Uterus (tissue), 3 donors: ENCODE measurements at regions not wholly inside any gene's neighbourhood (a gene's known extent, or its start where the extent isn't known, plus 50 kb on each side); places are given as distances from the start of the nearest gene placed in this dataset.

Experiments used
- DNase-seq, 2 donors: peaks; one replicate each; pipeline ENCODE4 v3.0.0-alpha.2; 2019 to 2020
- H3K27ac ChIP-seq, 2 donors: fragments of 200-600 bp; sonication (generic); 1 replicate in 1 of 2; 2 replicates in 1 of 2; pipeline ENCODE4 v1.5.1; 2016 to 2018
- H3K27me3 ChIP-seq, 2 donors: fragments of 200-600 bp; sonication (generic); one replicate each; pipeline ENCODE4 v1.5.1; 2018 to 2019; ENCODE audit warnings: control low read depth in 1 of 2
- H3K36me3 ChIP-seq, 2 donors: fragments of 200-600 bp; sonication (generic); one replicate each; pipeline ENCODE4 v1.5.1; 2019; ENCODE audit warnings: control low read depth in 1 of 2
- H3K4me1 ChIP-seq, 2 donors: fragments of 200-600 bp; sonication (generic); one replicate each; pipeline ENCODE4 v1.5.1; 2018 to 2019; ENCODE audit warnings: control low read depth in 1 of 2
- H3K4me3 ChIP-seq, 2 donors: fragments of 200-600 bp; sonication (generic); 1 replicate in 1 of 2; 2 replicates in 1 of 2; pipeline ENCODE4 v1.5.1; 2018 to 2019; ENCODE audit warnings: mild to moderate bottlenecking in 1 of 2
- H3K9me3 ChIP-seq, 2 donors: fragments of 200-600 bp; sonication (generic); one replicate each; pipeline ENCODE4 v1.5.1; 2019; ENCODE audit warnings: control low read depth in 1 of 2
- CTCF ChIP-seq, 4 experiments: fragments of 200-600 bp in 2 of 4; fragments of 450-650 bp in 2 of 4; sonication (generic) in 2 of 4; IDR thresholded peaks; one replicate each; pipeline ENCODE4 v1.5.1; 2016 to 2019; ENCODE audit warnings: antibody characterized with exemption in 4 of 4, mild to moderate bottlenecking in 2 of 4, moderate library complexity in 1 of 4
- POLR2A ChIP-seq, 2 donors: fragments of 450-650 bp; IDR thresholded peaks; one replicate each; pipeline ENCODE4 v1.6.1; 2016; ENCODE audit warnings: antibody characterized with exemption in 2 of 2, mild to moderate bottlenecking in 1 of 2, moderate library complexity in 1 of 2
- intact Hi-C: fragments of 100-400 bp; cut with DNase I; formaldehyde crosslinking; loops from one replicate; pipeline ENCODE4 v1.15.1; 2023; ENCODE audit warnings: low total_unique reads
- donor health status: DM: yes; HTN: yes; CAD: no.

- H3K9me3 ChIP-seq, result no peaks in the 10 kb centered on the region
- H3K27me3 ChIP-seq, result no peaks in the 10 kb centered on the region
- DNase-seq, result no peak
- intact Hi-C loops, result no loop called here
- H3K36me3 ChIP-seq, result no peaks in the 10 kb centered on the region
- no peak overlapping the region for H3K4me3 ChIP-seq
- H3K4me1 ChIP-seq, result no peaks in the 10 kb centered on the region
- TF ChIP-seq POLR2A (IDR thresholded peaks at IDR 0.05) (no peak), CTCF (IDR thresholded peaks at IDR 0.05) (no peak)
- no peak overlapping the region for H3K27ac ChIP-seq
These were observed 191.2 kb downstream of the IRS1 start for GRCh38 chr2:226608451-226608850.

- Histone ChIP-seq H3K27me3 (no peaks in the 10 kb centered on the region), H3K4me3 (no peak overlapping the region), H3K27ac (no peak overlapping the region), H3K9me3 (no peaks in the 10 kb centered on the region), H3K36me3 (no peaks in the 10 kb centered on the region), H3K4me1 (no peaks in the 10 kb centered on the region)
- DNase-seq, result no peak
- intact Hi-C loops, result no loop called here
- TF ChIP-seq POLR2A (IDR thresholded peaks at IDR 0.05), result no peak
- TF ChIP-seq CTCF (IDR thresholded peaks at IDR 0.05), result no peak
These were observed 192.2 kb downstream of the IRS1 start for GRCh38 chr2:226607379-226607778.

- Histone ChIP-seq H3K9me3 (no peaks in the 10 kb centered on the region), H3K27me3 (no peaks in the 10 kb centered on the region)
These were observed 194.0 kb downstream of the IRS1 start for GRCh38 chr2:226605642-226606041.

GRCh38 chr2:226603606-226604005 is 196.0 kb downstream of the IRS1 start:
- no peaks in the 10 kb centered on the region for H3K36me3 ChIP-seq
- H3K4me1 ChIP-seq, result no peaks in the 10 kb centered on the region
- intact Hi-C loops, result no loop called here
- no peaks in the 10 kb centered on the region for H3K27me3 ChIP-seq
- no peak overlapping the region for H3K27ac ChIP-seq
- TF ChIP-seq CTCF (IDR thresholded peaks at IDR 0.05) (no peak), POLR2A (IDR thresholded peaks at IDR 0.05) (no peak)
- no peaks in the 10 kb centered on the region for H3K9me3 ChIP-seq
- no peak overlapping the region for H3K4me3 ChIP-seq
- DNase-seq, result no peak

More at GRCh38 chr2:226605642-226606041, 194.0 kb downstream of the IRS1 start:
- TF ChIP-seq POLR2A (IDR thresholded peaks at IDR 0.05) (no peak), CTCF (IDR thresholded peaks at IDR 0.05) (no peak)
- intact Hi-C loops, result no loop called here
- no peak overlapping the region for H3K4me3 ChIP-seq
- no peak overlapping the region for H3K27ac ChIP-seq
- no peak for DNase-seq
- H3K4me1 ChIP-seq, result no peaks in the 10 kb centered on the region
- H3K36me3 ChIP-seq, result no peaks in the 10 kb centered on the region

GRCh38 chr2:226601881-226602662 is 197.5 kb downstream of the IRS1 start:
- TF ChIP-seq CTCF (IDR thresholded peaks at IDR 0.05) (no peak), POLR2A (IDR thresholded peaks at IDR 0.05) (no peak)
- Histone ChIP-seq H3K4me3 (no peak overlapping the region), H3K9me3 (no peaks in the 10 kb centered on the region), H3K27me3 (no peaks in the 10 kb centered on the region), H3K36me3 (no peaks in the 10 kb centered on the region), H3K4me1 (no peaks in the 10 kb centered on the region), H3K27ac (no peak overlapping the region)
- DNase-seq, result no peak
- intact Hi-C loops, result no loop called here
